Muscle layer of duodenum (tissue), 2 donors: ENCODE measurements at regions not wholly inside any gene's neighbourhood (a gene's known extent, or its start where the extent isn't known, plus 50 kb on each side); places are given as distances from the start of the nearest gene placed in this dataset.

Experiments used
- H3K27ac ChIP-seq: one replicate; pipeline ENCODE4 v1.7.0; 2013; ENCODE audit warnings: mild to moderate bottlenecking, low read length
- H3K27me3 ChIP-seq: one replicate; pipeline ENCODE4 v1.7.0; 2013; ENCODE audit warnings: low read depth, mild to moderate bottlenecking, control low read depth, low read length
- H3K36me3 ChIP-seq, 2 donors: one replicate each; pipeline ENCODE4 v1.7.0; 2013; ENCODE audit warnings: low read length in 2 of 2, control low read depth in 1 of 2, mild to moderate bottlenecking in 1 of 2; ENCODE audit not compliant: insufficient read depth in 2 of 2, control insufficient read depth in 1 of 2
- H3K4me1 ChIP-seq, 2 donors: one replicate each; pipeline ENCODE4 v1.7.0; 2013; ENCODE audit warnings: low read length in 2 of 2, mild to moderate bottlenecking in 2 of 2, control low read depth in 1 of 2, moderate library complexity in 1 of 2; ENCODE audit not compliant: insufficient read depth in 2 of 2, control insufficient read depth in 1 of 2
- H3K4me3 ChIP-seq, 2 donors: one replicate each; pipeline ENCODE4 v1.7.0; 2013; ENCODE audit warnings: low read length in 2 of 2, low read depth in 1 of 2, mild to moderate bottlenecking in 1 of 2
- H3K9me3 ChIP-seq, 2 donors: one replicate each; pipeline ENCODE4 v1.7.0; 2013; ENCODE audit warnings: low read length in 2 of 2, control low read depth in 1 of 2, mild to moderate bottlenecking in 1 of 2; ENCODE audit not compliant: control insufficient read depth in 1 of 2
- donor health status: healthy.

GRCh38 chr5:108670591-108671289 is 77.0 kb upstream of the FER start:
- Histone ChIP-seq H3K27me3 (no peaks in the 10 kb centered on the region), H3K4me1 (no peaks in the 10 kb centered on the region), H3K9me3 (no peaks in the 10 kb centered on the region), H3K4me3 (no peak overlapping the region), H3K27ac (no peak overlapping the region), H3K36me3 (no peaks in the 10 kb centered on the region)

- H3K27ac ChIP-seq, result no peak overlapping the region
- H3K4me3 ChIP-seq, result no peak overlapping the region
- no peaks in the 10 kb centered on the region for H3K27me3 ChIP-seq
- no peaks in the 10 kb centered on the region for H3K9me3 ChIP-seq
- H3K36me3 ChIP-seq, result no peaks in the 10 kb centered on the region
- H3K4me1 ChIP-seq, result no peaks in the 10 kb centered on the region
Observed at GRCh38 chr5:108669462-108669861, 78.2 kb upstream of the FER start.

- Histone ChIP-seq H3K36me3 (no peaks in the 10 kb centered on the region), H3K27ac (no peak overlapping the region), H3K4me1 (no peaks in the 10 kb centered on the region), H3K4me3 (no peak overlapping the region), H3K27me3 (no peaks in the 10 kb centered on the region), H3K9me3 (no peaks in the 10 kb centered on the region)
Observed at GRCh38 chr5:108661590-108662219, 86.0 kb upstream of the FER start.

- Histone ChIP-seq H3K27ac (no peak overlapping the region), H3K27me3 (no peaks in the 10 kb centered on the region)
Observed at GRCh38 chr5:108661024-108661423, 86.7 kb upstream of the FER start.

GRCh38 chr5:108660291-108660690 is 87.4 kb upstream of the FER start:
- no peaks in the 10 kb centered on the region for H3K4me1 ChIP-seq
- no peaks in the 10 kb centered on the region for H3K9me3 ChIP-seq
- H3K4me3 ChIP-seq, result no peak overlapping the region
- H3K36me3 ChIP-seq, result no peaks in the 10 kb centered on the region
- H3K27ac ChIP-seq, result no peak overlapping the region
- no peaks in the 10 kb centered on the region for H3K27me3 ChIP-seq

More at GRCh38 chr5:108661024-108661423, 86.7 kb upstream of the FER start:
- Histone ChIP-seq H3K4me3 (no peak overlapping the region), H3K4me1 (no peaks in the 10 kb centered on the region), H3K9me3 (no peaks in the 10 kb centered on the region), H3K36me3 (no peaks in the 10 kb centered on the region)

GRCh38 chr5:108659531-108659930 is 88.2 kb upstream of the FER start:
- H3K4me3 ChIP-seq, result no peak overlapping the region
- no peaks in the 10 kb centered on the region for H3K27me3 ChIP-seq
- no peaks in the 10 kb centered on the region for H3K4me1 ChIP-seq
- H3K27ac ChIP-seq, result no peak overlapping the region
- H3K9me3 ChIP-seq, result no peaks in the 10 kb centered on the region
- H3K36me3 ChIP-seq, result no peaks in the 10 kb centered on the region

GRCh38 chr5:108655750-108656450 is 91.8 kb upstream of the FER start:
- H3K4me3 ChIP-seq, result no peak overlapping the region
- H3K9me3 ChIP-seq, result no peaks in the 10 kb centered on the region
- H3K36me3 ChIP-seq, result no peaks in the 10 kb centered on the region
- H3K27ac ChIP-seq, result no peak overlapping the region
- H3K27me3 ChIP-seq, result no peaks in the 10 kb centered on the region
- no peaks in the 10 kb centered on the region for H3K4me1 ChIP-seq

- Histone ChIP-seq H3K36me3 (no peaks in the 10 kb centered on the region), H3K27me3 (no peaks in the 10 kb centered on the region), H3K4me3 (no peak overlapping the region), H3K27ac (no peak overlapping the region), H3K4me1 (no peaks in the 10 kb centered on the region), H3K9me3 (no peaks in the 10 kb centered on the region)
Observed at GRCh38 chr5:108654051-108654450, 93.6 kb upstream of the FER start.

GRCh38 chr5:108653201-108653600 is 94.5 kb upstream of the FER start:
- H3K9me3 ChIP-seq, result no peaks in the 10 kb centered on the region
- H3K4me1 ChIP-seq, result no peaks in the 10 kb centered on the region
- no peaks in the 10 kb centered on the region for H3K36me3 ChIP-seq
- no peak overlapping the region for H3K27ac ChIP-seq
- H3K4me3 ChIP-seq, result no peak overlapping the region
- no peaks in the 10 kb centered on the region for H3K27me3 ChIP-seq

GRCh38 chr5:108650997-108651396 is 96.7 kb upstream of the FER start:
- Histone ChIP-seq H3K36me3 (no peaks in the 10 kb centered on the region), H3K27me3 (no peaks in the 10 kb centered on the region), H3K9me3 (peaks cover 0 to 7% of the 10 kb centered on the region in 2 donors), H3K4me1 (no peaks in the 10 kb centered on the region), H3K4me3 (no peak overlapping the region), H3K27ac (no peak overlapping the region)

GRCh38 chr5:108649646-108650045 is 98.1 kb upstream of the FER start:
- Histone ChIP-seq H3K4me3 (no peak overlapping the region), H3K4me1 (no peaks in the 10 kb centered on the region), H3K36me3 (no peaks in the 10 kb centered on the region), H3K27ac (no peak overlapping the region), H3K9me3 (peaks cover 0 to 7% of the 10 kb centered on the region in 2 donors), H3K27me3 (no peaks in the 10 kb centered on the region)
